ENCODE measurements at regions not wholly inside any gene's neighbourhood (a gene's known extent, or its start where the extent isn't known, plus 50 kb on each side); places are given as distances from the start of the nearest gene placed in this dataset.

DNA sequence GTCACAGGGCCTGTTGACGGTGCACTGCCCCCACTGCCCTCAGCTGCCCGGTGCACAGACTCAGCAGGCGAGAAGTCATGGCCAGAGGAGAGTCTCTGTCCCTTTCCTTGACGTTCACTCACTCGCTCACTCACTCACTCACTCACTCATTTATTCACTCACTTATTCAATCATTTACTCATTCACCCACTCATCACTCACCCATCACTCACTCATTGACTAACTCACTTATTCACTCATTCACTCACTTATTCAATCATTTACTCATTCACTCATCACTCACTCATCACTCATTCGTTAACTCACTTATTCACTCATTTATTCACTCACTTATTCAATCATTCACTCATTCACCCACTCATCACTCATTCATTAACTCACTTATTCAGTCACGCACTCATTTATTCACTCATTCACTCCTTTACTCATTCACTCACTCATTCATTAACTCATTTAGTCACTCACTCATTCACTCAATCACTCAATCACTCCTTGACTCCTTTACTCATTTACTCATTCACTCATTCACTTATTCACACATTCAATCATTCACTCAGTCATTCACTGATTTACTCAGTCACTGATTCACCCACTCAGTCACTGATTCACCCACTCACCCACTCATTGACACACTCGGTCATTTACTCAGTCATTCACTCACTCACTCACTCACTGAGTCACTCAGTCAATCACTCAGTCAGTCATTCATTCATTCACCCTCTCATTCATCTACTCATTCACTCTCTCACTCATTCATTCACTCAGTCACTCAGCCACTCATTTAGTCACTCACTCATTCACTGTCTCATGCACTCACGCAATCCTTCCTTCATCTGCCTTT, 1193.5 kb downstream of the BRD1 start:
- peaks cover 0 to 8% of the 10 kb centered on the region in 2 donors for H3K4me1 ChIP-seq (ENCODE audit: control insufficient read depth in 2 of 2, insufficient read depth in 2 of 2, low read length in 2 of 2)
- no peak overlapping the region for H2AFZ ChIP-seq (ENCODE audit: insufficient read depth, low read depth, low read length, poor library complexity, severe bottlenecking)
- H4K20me1 ChIP-seq (ENCODE audit: control insufficient read depth, insufficient read depth, low read length, poor library complexity, severe bottlenecking), result no peaks in the 10 kb centered on the region
- H3K27me3 Mint-ChIP-seq, result peaks cover 5% of the 10 kb centered on the region
- H3K27ac ChIP-seq (ENCODE audit: low read length in 2 of 2), result no peak overlapping the region
- no peak overlapping the region for H3K9ac ChIP-seq (ENCODE audit: low read length)
- H3K4me1 Mint-ChIP-seq, result peaks cover 4% of the 10 kb centered on the region
- no peaks in the 10 kb centered on the region for H3K79me2 ChIP-seq (ENCODE audit: control insufficient read depth, insufficient read depth, low read length)
- H3K4me3 ChIP-seq (ENCODE audit: control extremely low read depth in 1 of 5, extremely low read depth in 1 of 5, insufficient read depth in 1 of 5, low read depth in 2 of 5, low read length in 4 of 5), result no peak overlapping the region
- H3K27me3 ChIP-seq (replicated peaks in 1 of 4; ENCODE audit: control extremely low read depth in 1 of 4, control insufficient read depth in 3 of 4, insufficient read depth in 4 of 4, low read length in 3 of 4), result no peaks in the 10 kb centered on the region
- H3K4me2 ChIP-seq (replicated peaks; ENCODE audit: low read depth, low read length, poor library complexity, severe bottlenecking), result no peak overlapping the region
- ATAC-seq (ENCODE audit: low read depth), result no peak
- ChIA-PET CTCF (no interaction called here), POLR2A (no interaction called here)
- DNase-seq, result no peak
- peaks cover 0 to 4% (median 0%) of the 10 kb centered on the region in 3 donors for H3K9me3 ChIP-seq (ENCODE audit: control extremely low read depth in 1 of 3, control insufficient read depth in 2 of 3, insufficient read depth in 1 of 3, low read length in 2 of 3)
- H3K36me3 ChIP-seq (replicated peaks in 1 of 2; ENCODE audit: control extremely low read depth in 1 of 2, control insufficient read depth in 1 of 2, extremely low read depth in 1 of 2, insufficient read depth in 2 of 2, low read length in 1 of 2), result no peaks in the 10 kb centered on the region
- no peak overlapping the region for H3K4me3 Mint-ChIP-seq
- no peak overlapping the region for H3K27ac Mint-ChIP-seq
- intact Hi-C loops (cut with micrococcal nuclease), result no loop called here
- 86% methylated on average over 9 of the region's 9 CpGs for WGBS (ENCODE audit: insufficient coverage)
- no peaks in the 10 kb centered on the region for H3K9me3 Mint-ChIP-seq (ENCODE audit: insufficient read depth)
- TF ChIP-seq, protein P1, sequence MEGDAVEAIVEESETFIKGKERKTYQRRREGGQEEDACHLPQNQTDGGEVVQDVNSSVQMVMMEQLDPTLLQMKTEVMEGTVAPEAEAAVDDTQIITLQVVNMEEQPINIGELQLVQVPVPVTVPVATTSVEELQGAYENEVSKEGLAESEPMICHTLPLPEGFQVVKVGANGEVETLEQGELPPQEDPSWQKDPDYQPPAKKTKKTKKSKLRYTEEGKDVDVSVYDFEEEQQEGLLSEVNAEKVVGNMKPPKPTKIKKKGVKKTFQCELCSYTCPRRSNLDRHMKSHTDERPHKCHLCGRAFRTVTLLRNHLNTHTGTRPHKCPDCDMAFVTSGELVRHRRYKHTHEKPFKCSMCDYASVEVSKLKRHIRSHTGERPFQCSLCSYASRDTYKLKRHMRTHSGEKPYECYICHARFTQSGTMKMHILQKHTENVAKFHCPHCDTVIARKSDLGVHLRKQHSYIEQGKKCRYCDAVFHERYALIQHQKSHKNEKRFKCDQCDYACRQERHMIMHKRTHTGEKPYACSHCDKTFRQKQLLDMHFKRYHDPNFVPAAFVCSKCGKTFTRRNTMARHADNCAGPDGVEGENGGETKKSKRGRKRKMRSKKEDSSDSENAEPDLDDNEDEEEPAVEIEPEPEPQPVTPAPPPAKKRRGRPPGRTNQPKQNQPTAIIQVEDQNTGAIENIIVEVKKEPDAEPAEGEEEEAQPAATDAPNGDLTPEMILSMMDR (IDR thresholded peaks at IDR 0.05), result no peak
- TF ChIP-seq EZH2 (IDR thresholded peaks at IDR 0.05; ENCODE audit: borderline replicate concordance, insufficient read depth, low read depth, low read length, poor library complexity, severe bottlenecking), result no peak

DNA sequence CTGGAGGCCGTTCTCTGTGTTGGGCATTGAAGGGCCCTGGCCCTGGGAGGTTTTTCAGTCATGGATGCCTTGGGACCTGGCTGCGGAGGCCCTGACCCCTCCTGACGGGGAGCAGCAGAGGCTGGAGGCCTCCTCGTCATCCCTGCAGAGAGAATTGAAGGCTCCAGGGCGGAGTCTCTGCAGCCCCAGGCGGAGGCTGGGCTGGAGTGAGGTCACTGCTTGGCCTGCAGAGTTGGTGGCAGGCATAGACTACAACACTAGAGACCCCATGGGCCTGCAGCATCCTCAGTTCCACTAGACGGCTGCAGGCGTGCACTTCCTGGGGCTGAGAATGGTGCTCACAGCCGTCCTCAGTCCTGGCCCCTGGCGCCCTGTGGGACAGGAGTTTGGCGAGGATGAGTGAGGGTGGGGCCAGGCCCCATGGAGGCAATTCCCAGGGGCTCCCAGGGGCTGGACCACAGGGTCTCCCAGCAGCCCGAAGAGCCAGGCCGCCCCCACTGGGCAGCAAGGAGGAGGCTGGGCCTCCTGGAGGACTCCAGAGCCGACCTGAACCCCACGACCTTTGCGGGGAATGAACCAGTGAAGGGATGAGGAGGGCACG, 1194.9 kb downstream of the BRD1 start:
- Mint-ChIP-seq H3K4me3 (no peak overlapping the region), H3K9me3 (ENCODE audit: insufficient read depth) (no peaks in the 10 kb centered on the region), H3K27me3 (peaks cover 5% of the 10 kb centered on the region), H3K27ac (no peak overlapping the region), H3K4me1 (peaks cover 4% of the 10 kb centered on the region)
- H2AFZ ChIP-seq (ENCODE audit: insufficient read depth, low read depth, low read length, poor library complexity, severe bottlenecking), result no peak overlapping the region
- ATAC-seq (ENCODE audit: low read depth) (no peak), DNase-seq (no peak)
- H3K4me1 ChIP-seq (ENCODE audit: control insufficient read depth in 2 of 2, insufficient read depth in 2 of 2, low read length in 2 of 2), result peaks cover 0 to 8% of the 10 kb centered on the region in 2 donors
- no peak overlapping the region for H3K27ac ChIP-seq (ENCODE audit: low read length in 2 of 2)
- TF ChIP-seq, protein P1 (IDR thresholded peaks at IDR 0.05), result no peak
- TF ChIP-seq EZH2 (IDR thresholded peaks at IDR 0.05; ENCODE audit: borderline replicate concordance, insufficient read depth, low read depth, low read length, poor library complexity, severe bottlenecking), result no peak
- H3K9me3 ChIP-seq (ENCODE audit: control extremely low read depth in 1 of 3, control insufficient read depth in 2 of 3, insufficient read depth in 1 of 3, low read length in 2 of 3), result peaks cover 0 to 4% (median 0%) of the 10 kb centered on the region in 3 donors
- H3K4me2 ChIP-seq (replicated peaks; ENCODE audit: low read depth, low read length, poor library complexity, severe bottlenecking), result no peak overlapping the region
- H4K20me1 ChIP-seq (ENCODE audit: control insufficient read depth, insufficient read depth, low read length, poor library complexity, severe bottlenecking), result no peaks in the 10 kb centered on the region
- no peaks in the 10 kb centered on the region for H3K27me3 ChIP-seq (replicated peaks in 1 of 4; ENCODE audit: control extremely low read depth in 1 of 4, control insufficient read depth in 3 of 4, insufficient read depth in 4 of 4, low read length in 3 of 4)
- H3K36me3 ChIP-seq (replicated peaks in 1 of 2; ENCODE audit: control extremely low read depth in 1 of 2, control insufficient read depth in 1 of 2, extremely low read depth in 1 of 2, insufficient read depth in 2 of 2, low read length in 1 of 2), result no peaks in the 10 kb centered on the region
- H3K4me3 ChIP-seq (ENCODE audit: control extremely low read depth in 1 of 5, extremely low read depth in 1 of 5, insufficient read depth in 1 of 5, low read depth in 2 of 5, low read length in 4 of 5), result no peak overlapping the region
- CTCF ChIA-PET, result no interaction called here
- WGBS (ENCODE audit: insufficient coverage), result 90% methylated on average over 17 of the region's 17 CpGs
- H3K9ac ChIP-seq (ENCODE audit: low read length), result no peak overlapping the region
- no peaks in the 10 kb centered on the region for H3K79me2 ChIP-seq (ENCODE audit: control insufficient read depth, insufficient read depth, low read length)
- POLR2A ChIA-PET, result no interaction called here
- intact Hi-C loops (cut with micrococcal nuclease), result no loop called here
